ENCODE measurements at regions not wholly inside any gene's neighbourhood (a gene's known extent, or its start where the extent isn't known, plus 50 kb on each side); places are given as distances from the start of the nearest gene placed in this dataset.

GRCh38 chr4:28313729-28314713 is 1453.4 kb downstream of the STIM2 start:
- no peaks in the 10 kb centered on the region for H3K27me3 ChIP-seq (ENCODE audit: control insufficient read depth in 3 of 3, insufficient read depth in 3 of 3, low read length in 3 of 3)
- H3K36me3 ChIP-seq (ENCODE audit: control insufficient read depth in 3 of 3, insufficient read depth in 2 of 3, low read depth in 1 of 3, low read length in 3 of 3), result no peaks in the 10 kb centered on the region
- no peak for DNase-seq
- no peaks in the 10 kb centered on the region for H3K4me1 ChIP-seq (ENCODE audit: control insufficient read depth in 3 of 3, insufficient read depth in 2 of 3, low read depth in 1 of 3, low read length in 2 of 3)
- FAIRE-seq, result no peak
- no peak overlapping the region for H3K4me3 ChIP-seq (ENCODE audit: low read depth in 1 of 3, low read length in 3 of 3)
- no peaks in the 10 kb centered on the region for H3K9me3 ChIP-seq (ENCODE audit: control insufficient read depth in 2 of 2, insufficient read depth in 1 of 2, low read depth in 1 of 2, low read length in 1 of 2)
- H3K27ac ChIP-seq (ENCODE audit: low read depth in 1 of 3, low read length in 2 of 3), result no peak overlapping the region
- 22 to 60% (median 40%) methylated on average over 2 of the region's 2 CpGs for WGBS, 3 donors

- no peak overlapping the region for H3K27ac ChIP-seq (ENCODE audit: low read depth in 1 of 3, low read length in 2 of 3)
- H3K36me3 ChIP-seq (ENCODE audit: control insufficient read depth in 3 of 3, insufficient read depth in 2 of 3, low read depth in 1 of 3, low read length in 3 of 3), result no peaks in the 10 kb centered on the region
- no peaks in the 10 kb centered on the region for H3K27me3 ChIP-seq (ENCODE audit: control insufficient read depth in 3 of 3, insufficient read depth in 3 of 3, low read length in 3 of 3)
- no peaks in the 10 kb centered on the region for H3K4me1 ChIP-seq (ENCODE audit: control insufficient read depth in 3 of 3, insufficient read depth in 2 of 3, low read depth in 1 of 3, low read length in 2 of 3)
- no peak overlapping the region for H3K4me3 ChIP-seq (ENCODE audit: low read depth in 1 of 3, low read length in 3 of 3)
- DNase-seq, result no peak
- WGBS, 3 donors, result 71 to 83% (median 72%) methylated on average over 2 of the region's 2 CpGs
- no peaks in the 10 kb centered on the region for H3K9me3 ChIP-seq (ENCODE audit: control insufficient read depth in 2 of 2, insufficient read depth in 1 of 2, low read depth in 1 of 2, low read length in 1 of 2)
- FAIRE-seq, result no peak
Observed at GRCh38 chr4:28317221-28317620, 1456.6 kb downstream of the STIM2 start.

GRCh38 chr4:28334249-28334648 is 1473.6 kb downstream of the STIM2 start:
- no peaks in the 10 kb centered on the region for H3K9me3 ChIP-seq (ENCODE audit: control insufficient read depth in 2 of 2, insufficient read depth in 1 of 2, low read depth in 1 of 2, low read length in 1 of 2)
- H3K4me1 ChIP-seq (ENCODE audit: control insufficient read depth in 3 of 3, insufficient read depth in 2 of 3, low read depth in 1 of 3, low read length in 2 of 3), result no peaks in the 10 kb centered on the region
- DNase-seq, result no peak
- H3K36me3 ChIP-seq (ENCODE audit: control insufficient read depth in 3 of 3, insufficient read depth in 2 of 3, low read depth in 1 of 3, low read length in 3 of 3), result no peaks in the 10 kb centered on the region
- 69 to 82% (median 78%) methylated on average over 3 of the region's 3 CpGs for WGBS, 3 donors
- no peak for FAIRE-seq
- H3K27ac ChIP-seq (ENCODE audit: low read depth in 1 of 3, low read length in 2 of 3), result no peak overlapping the region
- H3K4me3 ChIP-seq (ENCODE audit: low read depth in 1 of 3, low read length in 3 of 3), result no peak overlapping the region
- H3K27me3 ChIP-seq (ENCODE audit: control insufficient read depth in 3 of 3, insufficient read depth in 3 of 3, low read length in 3 of 3), result no peaks in the 10 kb centered on the region

GRCh38 chr4:28341784-28342183 is 1481.1 kb downstream of the STIM2 start:
- Histone ChIP-seq H3K27me3 (ENCODE audit: control insufficient read depth in 3 of 3, insufficient read depth in 3 of 3, low read length in 3 of 3) (no peaks in the 10 kb centered on the region), H3K4me1 (ENCODE audit: control insufficient read depth in 3 of 3, insufficient read depth in 2 of 3, low read depth in 1 of 3, low read length in 2 of 3) (no peaks in the 10 kb centered on the region)
- WGBS, 3 donors, result 79 to 83% (median 82%) methylated on average over 2 of the region's 2 CpGs

GRCh38 chr4:28350485-28350884 is 1489.8 kb downstream of the STIM2 start:
- H3K4me3 ChIP-seq (ENCODE audit: low read depth in 1 of 3, low read length in 3 of 3), result no peak overlapping the region
- H3K27ac ChIP-seq (ENCODE audit: low read depth in 1 of 3, low read length in 2 of 3), result no peak overlapping the region
- H3K36me3 ChIP-seq (ENCODE audit: control insufficient read depth in 3 of 3, insufficient read depth in 2 of 3, low read depth in 1 of 3, low read length in 3 of 3), result no peaks in the 10 kb centered on the region
- no peaks in the 10 kb centered on the region for H3K27me3 ChIP-seq (ENCODE audit: control insufficient read depth in 3 of 3, insufficient read depth in 3 of 3, low read length in 3 of 3)
- no peak for DNase-seq
- no peaks in the 10 kb centered on the region for H3K9me3 ChIP-seq (ENCODE audit: control insufficient read depth in 2 of 2, insufficient read depth in 1 of 2, low read depth in 1 of 2, low read length in 1 of 2)
- FAIRE-seq, result no peak
- H3K4me1 ChIP-seq (ENCODE audit: control insufficient read depth in 3 of 3, insufficient read depth in 2 of 3, low read depth in 1 of 3, low read length in 2 of 3), result no peaks in the 10 kb centered on the region

More at GRCh38 chr4:28341784-28342183, 1481.1 kb downstream of the STIM2 start:
- FAIRE-seq (no peak), DNase-seq (no peak)
- H3K36me3 ChIP-seq (ENCODE audit: control insufficient read depth in 3 of 3, insufficient read depth in 2 of 3, low read depth in 1 of 3, low read length in 3 of 3), result no peaks in the 10 kb centered on the region
- no peak overlapping the region for H3K4me3 ChIP-seq (ENCODE audit: low read depth in 1 of 3, low read length in 3 of 3)
- no peak overlapping the region for H3K27ac ChIP-seq (ENCODE audit: low read depth in 1 of 3, low read length in 2 of 3)
- peaks cover 0 to 3% of the 10 kb centered on the region in 2 donors for H3K9me3 ChIP-seq (ENCODE audit: control insufficient read depth in 2 of 2, insufficient read depth in 1 of 2, low read depth in 1 of 2, low read length in 1 of 2)

GRCh38 chr4:28351102-28351501 is 1490.5 kb downstream of the STIM2 start:
- H3K27ac ChIP-seq (ENCODE audit: low read depth in 1 of 3, low read length in 2 of 3), result no peak overlapping the region
- FAIRE-seq (no peak), DNase-seq (no peak)
- no peaks in the 10 kb centered on the region for H3K36me3 ChIP-seq (ENCODE audit: control insufficient read depth in 3 of 3, insufficient read depth in 2 of 3, low read depth in 1 of 3, low read length in 3 of 3)
- H3K27me3 ChIP-seq (ENCODE audit: control insufficient read depth in 3 of 3, insufficient read depth in 3 of 3, low read length in 3 of 3), result no peaks in the 10 kb centered on the region
- 0 to 2% (median 0%) methylated on average over 1 of the region's 1 CpG for WGBS, 3 donors
- no peaks in the 10 kb centered on the region for H3K4me1 ChIP-seq (ENCODE audit: control insufficient read depth in 3 of 3, insufficient read depth in 2 of 3, low read depth in 1 of 3, low read length in 2 of 3)
- no peaks in the 10 kb centered on the region for H3K9me3 ChIP-seq (ENCODE audit: control insufficient read depth in 2 of 2, insufficient read depth in 1 of 2, low read depth in 1 of 2, low read length in 1 of 2)
- no peak overlapping the region for H3K4me3 ChIP-seq (ENCODE audit: low read depth in 1 of 3, low read length in 3 of 3)

- no peak overlapping the region for H3K27ac ChIP-seq (ENCODE audit: low read depth in 1 of 3, low read length in 2 of 3)
Observed at GRCh38 chr4:28351826-28352225, 1491.2 kb downstream of the STIM2 start.

GRCh38 chr4:28354880-28355656 is 1494.4 kb downstream of the STIM2 start:
- WGBS, 3 donors, result 46 to 58% (median 48%) methylated on average over 1 of the region's 1 CpG

More at GRCh38 chr4:28351826-28352225, 1491.2 kb downstream of the STIM2 start:
- Histone ChIP-seq H3K9me3 (ENCODE audit: control insufficient read depth in 2 of 2, insufficient read depth in 1 of 2, low read depth in 1 of 2, low read length in 1 of 2) (no peaks in the 10 kb centered on the region), H3K27me3 (ENCODE audit: control insufficient read depth in 3 of 3, insufficient read depth in 3 of 3, low read length in 3 of 3) (no peaks in the 10 kb centered on the region), H3K4me1 (ENCODE audit: control insufficient read depth in 3 of 3, insufficient read depth in 2 of 3, low read depth in 1 of 3, low read length in 2 of 3) (no peaks in the 10 kb centered on the region), H3K36me3 (ENCODE audit: control insufficient read depth in 3 of 3, insufficient read depth in 2 of 3, low read depth in 1 of 3, low read length in 3 of 3) (no peaks in the 10 kb centered on the region), H3K4me3 (ENCODE audit: low read depth in 1 of 3, low read length in 3 of 3) (no peak overlapping the region)
- WGBS, 3 donors, result 81 to 87% (median 83%) methylated on average over 4 of the region's 4 CpGs
- DNase-seq (no peak), FAIRE-seq (no peak)

More at GRCh38 chr4:28354880-28355656, 1494.4 kb downstream of the STIM2 start:
- no peaks in the 10 kb centered on the region for H3K36me3 ChIP-seq (ENCODE audit: control insufficient read depth in 3 of 3, insufficient read depth in 2 of 3, low read depth in 1 of 3, low read length in 3 of 3)
- H3K27ac ChIP-seq (ENCODE audit: low read depth in 1 of 3, low read length in 2 of 3), result no peak overlapping the region
- H3K4me3 ChIP-seq (ENCODE audit: low read depth in 1 of 3, low read length in 3 of 3), result no peak overlapping the region
- H3K27me3 ChIP-seq (ENCODE audit: control insufficient read depth in 3 of 3, insufficient read depth in 3 of 3, low read length in 3 of 3), result no peaks in the 10 kb centered on the region
- DNase-seq (no peak), FAIRE-seq (no peak)
- H3K4me1 ChIP-seq (ENCODE audit: control insufficient read depth in 3 of 3, insufficient read depth in 2 of 3, low read depth in 1 of 3, low read length in 2 of 3), result no peaks in the 10 kb centered on the region
- H3K9me3 ChIP-seq (ENCODE audit: control insufficient read depth in 2 of 2, insufficient read depth in 1 of 2, low read depth in 1 of 2, low read length in 1 of 2), result no peaks in the 10 kb centered on the region
